ENCODE measurements at regions not wholly inside any gene's neighbourhood (a gene's known extent, or its start where the extent isn't known, plus 50 kb on each side); places are given as distances from the start of the nearest gene placed in this dataset.

GRCh38 chr16:72422308-72422897 lies 250.4 kb upstream of the PMFBP1 start:
- no peaks in the 10 kb centered on the region for H3K36me3 ChIP-seq
- H3K27me3 ChIP-seq: no peaks in the 10 kb centered on the region
- no peak for ATAC-seq
- H3K27ac ChIP-seq: no peak overlapping the region
- no peak overlapping the region for H3K4me3 ChIP-seq
- in situ Hi-C loops (cut with MboI; ENCODE audit: low sequenced_read_pairs in 4 of 4): no loop called here
- intact Hi-C loops (cut with DNase I; ENCODE audit: low total_unique reads): no loop called here
- no peak for DNase-seq
- no peaks in the 10 kb centered on the region for H3K9me3 ChIP-seq
- no peaks in the 10 kb centered on the region for H3K4me1 ChIP-seq
- TF ChIP-seq POLR2A (IDR thresholded peaks at IDR 0.05) (no peak), CTCF (IDR thresholded peaks at IDR 0.05 in 4 of 5, conservative IDR thresholded peaks at IDR 0.05 in 1 of 5) (no peak)

GRCh38 chr16:72419638-72420037 lies 247.7 kb upstream of the PMFBP1 start:
- DNase-seq: no peak
- no peak for ATAC-seq
- in situ Hi-C loops (cut with MboI; ENCODE audit: low sequenced_read_pairs in 4 of 4): no loop called here
- no peak overlapping the region for H3K4me3 ChIP-seq
- TF ChIP-seq CTCF (IDR thresholded peaks at IDR 0.05 in 4 of 5, conservative IDR thresholded peaks at IDR 0.05 in 1 of 5) (no peak), POLR2A (IDR thresholded peaks at IDR 0.05) (no peak)
- no peaks in the 10 kb centered on the region for H3K27me3 ChIP-seq
- no peaks in the 10 kb centered on the region for H3K36me3 ChIP-seq
- H3K27ac ChIP-seq: no peak overlapping the region
- no peaks in the 10 kb centered on the region for H3K9me3 ChIP-seq
- intact Hi-C loops (cut with DNase I; ENCODE audit: low total_unique reads): no loop called here
- H3K4me1 ChIP-seq: no peaks in the 10 kb centered on the region

GRCh38 chr16:72415379-72415778 lies 243.4 kb upstream of the PMFBP1 start:
- H3K27ac ChIP-seq: no peak overlapping the region
- in situ Hi-C loops (cut with MboI; ENCODE audit: low sequenced_read_pairs in 4 of 4) (no loop called here), intact Hi-C loops (cut with DNase I; ENCODE audit: low total_unique reads) (no loop called here)
- no peak for ATAC-seq
- no peaks in the 10 kb centered on the region for H3K36me3 ChIP-seq
- no peak for TF ChIP-seq POLR2A (IDR thresholded peaks at IDR 0.05)
- TF ChIP-seq CTCF (IDR thresholded peaks at IDR 0.05 in 4 of 5, conservative IDR thresholded peaks at IDR 0.05 in 1 of 5): no peak
- H3K9me3 ChIP-seq: no peaks in the 10 kb centered on the region
- no peaks in the 10 kb centered on the region for H3K27me3 ChIP-seq
- DNase-seq: no peak
- no peaks in the 10 kb centered on the region for H3K4me1 ChIP-seq
- no peak overlapping the region for H3K4me3 ChIP-seq

GRCh38 chr16:72410492-72410891 lies 238.5 kb upstream of the PMFBP1 start:
- no peak for ATAC-seq
- H3K4me3 ChIP-seq: no peak overlapping the region
- intact Hi-C loops (cut with DNase I; ENCODE audit: low total_unique reads) (no loop called here), in situ Hi-C loops (cut with MboI; ENCODE audit: low sequenced_read_pairs in 4 of 4) (no loop called here)
- H3K27me3 ChIP-seq: no peaks in the 10 kb centered on the region
- no peaks in the 10 kb centered on the region for H3K36me3 ChIP-seq
- no peaks in the 10 kb centered on the region for H3K9me3 ChIP-seq
- no peak for TF ChIP-seq POLR2A (IDR thresholded peaks at IDR 0.05)
- no peak for TF ChIP-seq CTCF (IDR thresholded peaks at IDR 0.05 in 4 of 5, conservative IDR thresholded peaks at IDR 0.05 in 1 of 5)
- no peak for DNase-seq
- H3K4me1 ChIP-seq: no peaks in the 10 kb centered on the region
- no peak overlapping the region for H3K27ac ChIP-seq

- H3K27me3 ChIP-seq: no peaks in the 10 kb centered on the region
- intact Hi-C loops (cut with DNase I; ENCODE audit: low total_unique reads): no loop called here
- no peak overlapping the region for H3K4me3 ChIP-seq
- no peak for TF ChIP-seq CTCF (IDR thresholded peaks at IDR 0.05 in 4 of 5, conservative IDR thresholded peaks at IDR 0.05 in 1 of 5)
- no peak for TF ChIP-seq POLR2A (IDR thresholded peaks at IDR 0.05)
- H3K4me1 ChIP-seq: no peaks in the 10 kb centered on the region
- H3K36me3 ChIP-seq: no peaks in the 10 kb centered on the region
- no peaks in the 10 kb centered on the region for H3K9me3 ChIP-seq
- DNase-seq: no peak
- no peak for ATAC-seq
- H3K27ac ChIP-seq: no peak overlapping the region
- in situ Hi-C loops (cut with MboI; ENCODE audit: low sequenced_read_pairs in 4 of 4): no loop called here
These were observed 237.5 kb upstream of the PMFBP1 start for GRCh38 chr16:72409423-72409822.
